Body of pancreas (tissue), 4 donors: ENCODE measurements at regions not wholly inside any gene's neighbourhood (a gene's known extent, or its start where the extent isn't known, plus 50 kb on each side); places are given as distances from the start of the nearest gene placed in this dataset.

Source experiments
- POLR2A ChIP-seq, 3 donors: fragments of 450-650 bp; IDR thresholded peaks; one replicate each; pipeline ENCODE4 v1.6.1; 2016; ENCODE audit warnings: antibody characterized with exemption in 3 of 3, mild to moderate bottlenecking in 2 of 3
- TF ChIP-seq, protein P1 (sequence below), 7 experiments: fragments of 450-650 bp in 4 of 7; fragments of 200-600 bp in 3 of 7; sonication (generic) in 3 of 7; IDR thresholded peaks; one replicate each; pipeline ENCODE4 v1.5.1; 2016 to 2019; ENCODE audit warnings: antibody characterized with exemption in 7 of 7

- TF ChIP-seq, protein P1, sequence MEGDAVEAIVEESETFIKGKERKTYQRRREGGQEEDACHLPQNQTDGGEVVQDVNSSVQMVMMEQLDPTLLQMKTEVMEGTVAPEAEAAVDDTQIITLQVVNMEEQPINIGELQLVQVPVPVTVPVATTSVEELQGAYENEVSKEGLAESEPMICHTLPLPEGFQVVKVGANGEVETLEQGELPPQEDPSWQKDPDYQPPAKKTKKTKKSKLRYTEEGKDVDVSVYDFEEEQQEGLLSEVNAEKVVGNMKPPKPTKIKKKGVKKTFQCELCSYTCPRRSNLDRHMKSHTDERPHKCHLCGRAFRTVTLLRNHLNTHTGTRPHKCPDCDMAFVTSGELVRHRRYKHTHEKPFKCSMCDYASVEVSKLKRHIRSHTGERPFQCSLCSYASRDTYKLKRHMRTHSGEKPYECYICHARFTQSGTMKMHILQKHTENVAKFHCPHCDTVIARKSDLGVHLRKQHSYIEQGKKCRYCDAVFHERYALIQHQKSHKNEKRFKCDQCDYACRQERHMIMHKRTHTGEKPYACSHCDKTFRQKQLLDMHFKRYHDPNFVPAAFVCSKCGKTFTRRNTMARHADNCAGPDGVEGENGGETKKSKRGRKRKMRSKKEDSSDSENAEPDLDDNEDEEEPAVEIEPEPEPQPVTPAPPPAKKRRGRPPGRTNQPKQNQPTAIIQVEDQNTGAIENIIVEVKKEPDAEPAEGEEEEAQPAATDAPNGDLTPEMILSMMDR (IDR thresholded peaks at IDR 0.05) = no peak
- no peak for TF ChIP-seq POLR2A (IDR thresholded peaks at IDR 0.05)
Observed at GRCh38 chr7:142594078-142594477, 155.2 kb upstream of the PRSS1 start.
